HG02870 (cell line): ENCODE measurements at regions not wholly inside any gene's neighbourhood (a gene's known extent, or its start where the extent isn't known, plus 50 kb on each side); places are given as distances from the start of the nearest gene placed in this dataset.
"Not testable (repeated sequence)": the region's sequence is repeated elsewhere in the genome, so short reads cannot be mapped to it uniquely, and the experiment has no call there.

ENCODE experiments used
- ATAC-seq: cut with Tn5 transposase; IDR thresholded peaks from one replicate; pipeline ENCODE4 v1.9.1; 2021; ENCODE audit warnings: mild to moderate bottlenecking, moderate library complexity; ENCODE audit not compliant: unreplicated experiment

- no peak for ATAC-seq
Observed at GRCh38 chr6:109255946-109256640, 126.2 kb downstream of the CD164 start.

- no peak for ATAC-seq
Observed at GRCh38 chr6:109255087-109255486, 127.2 kb downstream of the CD164 start.

- ATAC-seq, result no peak
Observed at GRCh38 chr6:109253366-109253765, 128.9 kb downstream of the CD164 start.

- no peak for ATAC-seq
Observed at GRCh38 chr6:109252261-109253041, 129.8 kb downstream of the CD164 start.

- ATAC-seq, result no peak
Observed at GRCh38 chr6:109251839-109252238, 130.4 kb downstream of the CD164 start.

GRCh38 chr6:109250544-109251156 is 131.6 kb downstream of the CD164 start:
- ATAC-seq, result not testable (repeated sequence)

- ATAC-seq, result no peak
Observed at GRCh38 chr6:109243863-109244825, 138.1 kb downstream of the CD164 start.

- ATAC-seq, result no peak
Observed at GRCh38 chr6:109242925-109243324, 139.3 kb downstream of the CD164 start.

- no peak for ATAC-seq
Observed at GRCh38 chr6:109242029-109242428, 140.2 kb downstream of the CD164 start.

- ATAC-seq, result no peak
Observed at GRCh38 chr6:109241199-109241598, 141.1 kb downstream of the CD164 start.

- ATAC-seq, result no peak
Observed at GRCh38 chr6:109240370-109241084, 141.7 kb downstream of the CD164 start.

GRCh38 chr6:109239651-109240321 is 142.5 kb downstream of the CD164 start:
- ATAC-seq, result no peak

- ATAC-seq, result no peak
Observed at GRCh38 chr6:109239160-109239559, 143.1 kb downstream of the CD164 start.

- ATAC-seq, result no peak
Observed at GRCh38 chr6:109238396-109238795, 143.1 kb downstream of the CEP57L1 start.

GRCh38 chr6:109237986-109238329 is 142.7 kb downstream of the CEP57L1 start:
- no peak for ATAC-seq

- ATAC-seq, result no peak
Observed at GRCh38 chr6:109237077-109237985, 142.0 kb downstream of the CEP57L1 start.

GRCh38 chr6:109236115-109237076 is 141.1 kb downstream of the CEP57L1 start:
- peak; percentile 75 for ATAC-seq
